K562 (cell line): ENCODE measurements at regions not wholly inside any gene's neighbourhood (a gene's known extent, or its start where the extent isn't known, plus 50 kb on each side); places are given as distances from the start of the nearest gene placed in this dataset.

Experiments used
- CBFA2T3 ChIP-seq: fragments of 450-650 bp; IDR thresholded peaks from 2 replicates; pipeline ENCODE4 v1.6.1; 2017
- CREB1 ChIP-seq, 2 experiments: sonication (generic) in 1 of 2; formaldehyde crosslinking in 1 of 2; IDR thresholded peaks; 2 replicates each; pipeline versions ENCODE4 v1.6.1 to v1.8.0; 2012 to 2022; ENCODE audit warnings: inconsistent platforms in 1 of 2, mild to moderate bottlenecking in 1 of 2, missing genetic modification reagents in 1 of 2, moderate library complexity in 1 of 2
- REST ChIP-seq, 2 experiments: fragments of 450-650 bp; formaldehyde crosslinking in 1 of 2; IDR thresholded peaks; 2 replicates each; pipeline versions ENCODE4 v1.4.0 to v1.6.1; 2014 to 2020; ENCODE audit warnings: mild to moderate bottlenecking in 2 of 2, borderline replicate concordance in 1 of 2, low read depth in 1 of 2

- TF ChIP-seq REST (IDR thresholded peaks at IDR 0.05; ENCODE audit: borderline replicate concordance), result no peak
- no peak for TF ChIP-seq REST (CRISPR knock-in tag; IDR thresholded peaks at IDR 0.05; ENCODE audit: low read depth)
- no peak for TF ChIP-seq CBFA2T3
- no peak for TF ChIP-seq CREB1 (IDR thresholded peaks at IDR 0.05)
- no peak for TF ChIP-seq CREB1 (CRISPR knock-in tag; IDR thresholded peaks at IDR 0.05)
Measured at GRCh38 chr1:181345146-181345545, 138.2 kb upstream of the CACNA1E start (continued).
